Stimulated activated naive CD4-positive, alpha-beta T cell (primary cell): ENCODE measurements at regions not wholly inside any gene's neighbourhood (a gene's known extent, or its start where the extent isn't known, plus 50 kb on each side); places are given as distances from the start of the nearest gene placed in this dataset.

ENCODE experiments used
- DNase-seq, 6 experiments: peaks; one replicate each; lab custom pipeline; 2025; lab: John Stamatoyannopoulos, UW

- no peak for DNase-seq
Measured at GRCh38 chr3:5270666-5271371, 83.3 kb downstream of the EDEM1 start.

DNA sequence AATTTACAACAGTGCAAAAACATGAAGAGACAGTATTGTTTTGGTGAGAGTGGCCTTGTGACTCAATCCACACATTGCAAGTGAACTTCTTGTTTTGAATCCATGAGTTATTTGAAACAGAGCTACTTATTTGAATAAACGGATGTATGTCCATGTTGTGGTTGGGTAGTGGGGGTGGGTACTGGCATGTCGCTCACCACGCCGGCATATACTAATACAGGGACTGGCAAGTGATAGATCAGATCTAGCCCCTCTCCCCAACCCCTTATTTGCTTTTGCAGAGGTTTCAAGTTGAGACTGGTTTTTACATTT, 83.8 kb downstream of the EDEM1 start:
- no peak for DNase-seq

- no peak for DNase-seq
Measured at GRCh38 chr3:5272387-5272786, 84.9 kb downstream of the EDEM1 start.

GRCh38 chr3:5274091-5274490, 86.6 kb downstream of the EDEM1 start:
- DNase-seq = no peak

GRCh38 chr3:5275529-5275928, 88.0 kb downstream of the EDEM1 start:
- DNase-seq = no peak

DNA sequence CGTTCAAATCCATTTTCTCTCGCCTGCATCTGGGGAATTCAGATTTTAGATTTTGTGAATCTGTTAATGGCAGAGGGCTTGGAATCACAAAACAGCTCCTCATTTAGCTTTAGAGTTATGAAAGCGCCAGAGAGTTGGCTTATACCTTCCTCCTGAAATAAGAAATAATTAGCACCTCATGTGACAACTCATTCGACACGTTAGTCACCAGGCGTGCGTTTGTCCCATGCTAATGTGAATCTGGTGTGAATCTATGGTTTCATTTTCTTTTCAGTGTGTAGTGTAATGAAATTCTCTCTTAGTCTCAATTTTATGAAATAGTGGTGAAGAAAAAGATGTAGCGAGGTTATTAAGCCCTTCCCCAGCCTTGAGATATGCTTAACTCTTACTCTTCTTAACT, 89.4 kb downstream of the EDEM1 start:
- no peak for DNase-seq

DNA sequence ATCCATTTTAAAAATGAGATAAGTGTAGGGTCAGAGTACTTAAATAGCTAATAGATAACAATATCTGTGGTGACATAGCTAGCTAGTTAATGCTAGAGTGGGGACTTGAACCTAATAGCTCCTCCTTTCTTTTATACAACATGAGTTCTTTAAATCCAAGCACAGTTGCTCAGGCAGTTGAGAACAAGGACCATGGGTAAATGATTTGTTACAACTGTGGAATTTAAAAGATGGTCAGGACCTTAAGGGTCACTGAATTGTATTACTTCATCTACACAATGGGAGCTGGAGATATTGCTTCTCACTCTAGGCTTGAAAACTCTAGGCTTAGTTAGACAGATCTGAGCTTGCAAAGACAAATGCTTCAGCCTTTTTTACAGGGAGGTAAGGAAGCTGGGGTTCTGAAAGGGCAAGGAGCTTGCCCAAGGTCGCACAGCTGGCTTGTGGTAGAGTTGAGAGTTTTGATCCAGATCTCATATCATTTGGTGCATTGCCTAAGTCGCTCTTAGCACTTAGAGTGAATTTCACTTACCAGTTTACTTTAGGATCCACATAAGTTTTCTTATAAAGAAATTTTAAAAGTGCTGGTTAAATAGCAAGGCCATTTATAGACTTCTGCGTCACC, 90.2 kb downstream of the EDEM1 start:
- no peak for DNase-seq

DNA sequence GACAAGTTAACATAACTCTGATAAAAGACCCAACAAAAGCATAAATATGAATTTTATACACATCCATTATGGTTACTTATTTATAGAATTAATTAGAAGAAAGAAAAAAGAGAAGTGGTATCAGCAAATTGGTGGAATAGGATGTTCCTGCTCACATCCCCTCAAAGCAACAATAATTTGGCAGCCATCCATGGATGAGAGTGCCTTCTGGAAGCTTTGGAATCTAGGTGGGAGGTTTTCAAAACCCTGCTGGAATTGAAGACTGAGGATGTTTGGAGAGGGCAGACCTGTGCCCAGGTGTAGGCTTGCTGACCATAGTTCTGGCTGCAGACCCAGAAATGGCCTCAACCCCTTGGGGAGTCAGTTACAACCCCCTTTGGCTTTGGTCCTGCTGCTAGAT, 91.2 kb downstream of the EDEM1 start:
- no peak for DNase-seq

DNA sequence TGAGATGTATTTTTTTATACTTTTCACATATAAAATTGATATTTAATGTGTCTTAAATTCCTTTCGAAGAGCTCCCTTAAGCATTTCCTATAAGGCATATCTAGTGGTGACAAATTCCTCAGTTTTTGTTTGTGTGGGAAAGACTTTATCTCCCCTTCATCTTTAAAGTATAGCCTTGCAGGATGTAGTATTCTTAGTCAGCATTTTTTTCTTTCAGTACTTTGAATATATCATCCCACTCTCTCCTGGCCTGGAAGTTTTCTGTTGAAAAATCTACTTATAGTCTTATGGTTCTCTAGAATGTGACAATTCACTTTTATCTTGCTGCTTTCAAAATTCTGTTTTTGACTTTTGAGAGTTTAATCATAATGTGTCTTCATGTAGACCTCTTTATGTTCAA, 95.2 kb downstream of the EDEM1 start:
- no peak for DNase-seq

DNA sequence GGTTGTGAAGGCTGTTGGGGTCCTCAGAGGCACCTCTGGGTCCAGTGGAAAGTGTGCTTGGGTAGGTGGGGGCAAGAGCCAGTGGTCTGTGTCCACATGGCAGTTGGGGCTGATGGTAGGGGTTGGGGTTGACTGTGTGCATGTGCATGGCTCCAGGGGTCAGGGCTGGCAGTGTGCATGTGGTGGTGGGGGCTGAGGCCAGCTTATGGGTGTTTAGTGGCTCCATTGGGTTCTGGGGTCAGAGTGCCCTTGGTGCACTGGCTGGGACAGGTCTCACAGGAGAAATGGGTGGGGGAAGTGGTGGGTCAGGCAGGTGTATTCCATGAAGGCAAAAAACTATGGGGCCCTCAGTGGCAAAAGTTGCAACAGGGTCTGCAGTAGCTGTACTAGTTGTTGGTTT, 97.9 kb downstream of the EDEM1 start:
- DNase-seq = no peak

GRCh38 chr3:5290915-5291314, 103.4 kb downstream of the EDEM1 start:
- DNase-seq = no peak

GRCh38 chr3:5292512-5292911, 105.0 kb downstream of the EDEM1 start:
- DNase-seq = no peak

GRCh38 chr3:5293207-5293606, 105.7 kb downstream of the EDEM1 start:
- DNase-seq = no peak

DNA sequence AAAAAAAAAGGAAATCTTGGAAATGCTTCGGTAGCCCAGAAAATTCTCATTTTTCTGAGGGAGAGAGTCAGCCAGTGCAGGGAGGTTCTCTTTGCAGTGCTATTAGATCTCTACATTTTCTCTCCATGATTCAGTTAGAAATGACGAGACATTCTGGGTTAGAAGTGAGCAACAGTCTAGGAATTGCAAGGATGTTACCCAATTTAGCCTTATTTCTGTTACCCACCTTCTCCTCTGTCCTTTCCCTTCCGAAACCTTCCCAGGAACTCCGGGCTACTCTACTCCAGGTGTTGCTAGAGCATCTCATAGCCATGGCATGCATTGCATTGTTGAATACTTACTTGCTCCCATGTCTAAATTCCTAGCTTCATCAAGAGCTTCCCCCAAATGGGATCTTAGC, 106.8 kb downstream of the EDEM1 start:
- no peak for DNase-seq

- no peak for DNase-seq
Measured at GRCh38 chr3:5295191-5295690, 107.7 kb downstream of the EDEM1 start.

- no peak for DNase-seq
Measured at GRCh38 chr3:5296362-5296761, 108.9 kb downstream of the EDEM1 start.

DNA sequence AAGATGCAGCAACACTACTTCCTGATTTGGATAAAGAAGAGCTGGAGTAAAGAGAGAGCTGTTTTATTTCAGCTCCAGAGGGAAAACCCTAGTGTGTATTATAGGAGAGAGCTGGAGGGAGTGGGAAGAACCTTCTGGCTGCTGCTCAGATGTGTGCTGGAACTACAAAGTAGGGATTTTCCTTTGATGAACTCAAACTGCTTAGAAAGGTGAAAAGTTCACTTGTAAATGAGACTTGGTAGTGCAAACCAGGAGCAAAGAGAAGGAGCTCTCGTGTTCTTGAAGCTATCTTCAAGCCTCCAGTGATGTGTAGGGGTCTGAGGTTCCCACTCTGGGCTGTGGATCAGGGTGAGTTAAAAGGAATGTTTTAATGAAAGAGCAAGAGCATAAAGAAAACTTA, 110.4 kb downstream of the EDEM1 start:
- DNase-seq = no peak

GRCh38 chr3:5298453-5298852, 110.9 kb downstream of the EDEM1 start:
- no peak for DNase-seq

- no peak for DNase-seq
Measured at GRCh38 chr3:5299161-5299560, 111.7 kb downstream of the EDEM1 start.

GRCh38 chr3:5300638-5301037, 113.1 kb downstream of the EDEM1 start:
- DNase-seq = no peak

DNA sequence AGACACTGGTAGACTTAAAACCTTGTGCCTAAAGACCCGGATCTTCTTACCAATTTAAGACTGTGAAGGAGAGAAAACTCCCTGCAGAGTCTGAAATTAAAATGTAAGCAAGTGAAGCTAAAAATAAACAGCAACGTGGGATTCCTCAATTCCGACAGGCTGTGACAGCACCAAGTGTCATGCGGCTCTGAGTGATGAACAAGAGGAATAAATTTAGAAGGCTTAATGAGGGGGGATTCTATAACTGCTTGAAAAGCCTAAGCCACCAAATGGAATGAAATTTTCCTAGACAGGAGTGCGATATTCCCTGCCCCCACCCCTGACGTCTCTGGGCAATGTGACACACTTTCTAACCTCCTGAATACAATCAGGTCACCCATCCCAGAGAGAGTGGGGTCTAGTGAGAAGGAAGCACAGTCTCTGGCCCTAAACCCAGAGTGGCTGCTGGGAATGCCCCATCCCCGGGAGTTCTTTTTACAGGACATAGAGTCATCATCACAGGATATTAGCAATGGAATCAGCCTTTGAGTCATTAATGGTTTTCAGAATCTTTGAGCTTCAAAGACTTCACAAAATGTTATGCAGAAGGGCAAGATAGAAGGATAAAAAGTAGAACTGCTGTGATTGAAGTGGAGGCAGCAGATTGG, 114.3 kb downstream of the EDEM1 start:
- DNase-seq = no peak

GRCh38 chr3:5302661-5303060, 115.2 kb downstream of the EDEM1 start:
- no peak for DNase-seq

DNA sequence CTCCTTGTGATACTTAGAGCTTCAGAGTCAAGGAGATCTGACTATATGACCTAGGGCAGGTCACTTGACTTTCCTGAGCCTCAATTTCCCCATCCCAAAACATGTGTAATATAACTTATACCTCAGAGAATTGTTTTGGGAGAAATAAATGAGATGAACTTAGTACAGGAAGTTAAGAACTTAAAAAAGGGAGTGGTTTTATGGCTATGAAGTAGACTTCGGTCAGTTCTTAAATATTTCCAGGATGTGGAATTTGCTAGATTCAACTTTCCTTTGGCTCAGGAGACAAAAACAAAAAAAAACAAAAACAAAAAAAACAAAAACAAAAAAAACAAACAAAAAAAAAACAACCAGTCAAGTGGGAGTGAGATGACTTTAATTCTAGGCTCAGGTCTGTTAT, 116.7 kb downstream of the EDEM1 start:
- DNase-seq = no peak
